ENCODE measurements at regions not wholly inside any gene's neighbourhood (a gene's known extent, or its start where the extent isn't known, plus 50 kb on each side); places are given as distances from the start of the nearest gene placed in this dataset.

DNA sequence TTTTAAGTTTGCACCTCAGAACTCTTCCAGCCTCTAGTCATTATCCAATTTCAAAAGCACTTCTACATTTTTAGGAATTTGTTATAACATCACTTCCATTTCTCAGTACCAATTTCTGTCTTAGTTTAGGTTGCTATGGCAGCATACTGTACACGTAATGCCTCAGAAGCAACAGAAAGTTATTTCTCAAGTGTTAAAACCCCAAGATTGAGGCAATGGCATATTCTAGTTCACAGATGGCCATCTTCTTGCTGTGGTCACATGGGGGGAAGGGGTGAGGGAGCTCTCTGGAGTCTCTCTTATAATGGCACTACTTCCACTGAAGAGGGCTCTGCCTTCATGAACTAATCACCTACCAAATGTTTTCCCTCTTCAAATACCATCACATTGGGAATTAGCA is 220.3 kb upstream of the CTSO start:
- H3K9me3 ChIP-seq = no peaks in the 10 kb centered on the region
- H3K27me3 ChIP-seq = no peaks in the 10 kb centered on the region
- WGBS, 2 donors = 80 to 83% methylated on average over 1 of the region's 1 CpG
- no peaks in the 10 kb centered on the region for H3K4me1 ChIP-seq
- no peak overlapping the region for H3K4me3 ChIP-seq
- no peak for TF ChIP-seq POLR2A (IDR thresholded peaks at IDR 0.05)
- TF ChIP-seq, protein P1, sequence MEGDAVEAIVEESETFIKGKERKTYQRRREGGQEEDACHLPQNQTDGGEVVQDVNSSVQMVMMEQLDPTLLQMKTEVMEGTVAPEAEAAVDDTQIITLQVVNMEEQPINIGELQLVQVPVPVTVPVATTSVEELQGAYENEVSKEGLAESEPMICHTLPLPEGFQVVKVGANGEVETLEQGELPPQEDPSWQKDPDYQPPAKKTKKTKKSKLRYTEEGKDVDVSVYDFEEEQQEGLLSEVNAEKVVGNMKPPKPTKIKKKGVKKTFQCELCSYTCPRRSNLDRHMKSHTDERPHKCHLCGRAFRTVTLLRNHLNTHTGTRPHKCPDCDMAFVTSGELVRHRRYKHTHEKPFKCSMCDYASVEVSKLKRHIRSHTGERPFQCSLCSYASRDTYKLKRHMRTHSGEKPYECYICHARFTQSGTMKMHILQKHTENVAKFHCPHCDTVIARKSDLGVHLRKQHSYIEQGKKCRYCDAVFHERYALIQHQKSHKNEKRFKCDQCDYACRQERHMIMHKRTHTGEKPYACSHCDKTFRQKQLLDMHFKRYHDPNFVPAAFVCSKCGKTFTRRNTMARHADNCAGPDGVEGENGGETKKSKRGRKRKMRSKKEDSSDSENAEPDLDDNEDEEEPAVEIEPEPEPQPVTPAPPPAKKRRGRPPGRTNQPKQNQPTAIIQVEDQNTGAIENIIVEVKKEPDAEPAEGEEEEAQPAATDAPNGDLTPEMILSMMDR (IDR thresholded peaks at IDR 0.05) = no peak
- no peak for DNase-seq
- H3K27ac ChIP-seq = no peak overlapping the region
- intact Hi-C loops (cut with DNase I) = no loop called here
- H3K36me3 ChIP-seq = no peaks in the 10 kb centered on the region

DNA sequence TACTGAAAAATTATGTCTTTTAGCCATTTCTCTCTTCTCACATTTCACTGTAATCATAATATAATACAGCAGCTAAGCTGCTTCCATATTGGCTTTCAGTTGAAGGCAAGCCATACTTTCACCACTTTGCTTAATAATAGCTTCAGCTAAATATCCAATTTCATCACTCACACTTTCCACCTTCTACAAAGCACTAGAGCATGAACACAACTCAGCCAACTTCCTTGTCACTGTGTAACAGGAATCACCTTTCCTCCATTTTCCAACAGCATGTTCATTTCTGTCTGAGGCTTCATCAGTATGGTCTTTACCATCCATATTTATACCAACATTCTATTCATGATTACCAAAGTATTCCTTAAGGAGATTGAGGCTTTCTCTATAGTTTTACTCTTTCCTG is 219.8 kb upstream of the CTSO start:
- no peaks in the 10 kb centered on the region for H3K36me3 ChIP-seq
- H3K27me3 ChIP-seq = no peaks in the 10 kb centered on the region
- no peaks in the 10 kb centered on the region for H3K4me1 ChIP-seq
- H3K4me3 ChIP-seq = no peak overlapping the region
- TF ChIP-seq POLR2A (IDR thresholded peaks at IDR 0.05) = no peak
- TF ChIP-seq, protein P1 (IDR thresholded peaks at IDR 0.05) = no peak
- no peak overlapping the region for H3K27ac ChIP-seq
- no peak for DNase-seq
- intact Hi-C loops (cut with DNase I) = no loop called here
- H3K9me3 ChIP-seq = no peaks in the 10 kb centered on the region

DNA sequence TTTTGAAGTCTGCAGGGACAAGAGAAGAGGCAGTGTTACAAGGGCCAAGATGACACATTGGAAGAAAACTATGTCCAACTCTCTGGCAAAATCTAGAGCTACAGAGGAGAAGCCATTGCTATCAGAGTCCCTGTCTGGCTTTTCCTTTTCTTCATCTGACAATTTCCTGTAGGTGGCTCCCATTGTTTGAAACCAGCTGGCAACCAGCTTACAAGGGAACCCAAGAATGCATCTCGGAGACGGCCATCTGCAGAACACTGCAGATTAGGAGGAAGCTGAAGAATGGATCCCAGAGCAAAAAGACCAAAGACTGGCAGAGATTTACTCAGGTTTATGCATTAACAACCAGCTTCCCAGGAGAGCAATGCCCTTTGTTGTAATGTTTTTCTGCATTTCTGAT is 216.2 kb upstream of the CTSO start:
- TF ChIP-seq, protein P1 (IDR thresholded peaks at IDR 0.05) = no peak
- TF ChIP-seq POLR2A (IDR thresholded peaks at IDR 0.05) = no peak
- no peaks in the 10 kb centered on the region for H3K36me3 ChIP-seq
- 57 to 85% methylated on average over 2 of the region's 2 CpGs for WGBS, 2 donors
- no peaks in the 10 kb centered on the region for H3K27me3 ChIP-seq
- intact Hi-C loops (cut with DNase I) = no loop called here
- no peak for DNase-seq
- H3K4me3 ChIP-seq = no peak overlapping the region
- H3K4me1 ChIP-seq = no peaks in the 10 kb centered on the region
- no peaks in the 10 kb centered on the region for H3K9me3 ChIP-seq
- no peak overlapping the region for H3K27ac ChIP-seq

DNA sequence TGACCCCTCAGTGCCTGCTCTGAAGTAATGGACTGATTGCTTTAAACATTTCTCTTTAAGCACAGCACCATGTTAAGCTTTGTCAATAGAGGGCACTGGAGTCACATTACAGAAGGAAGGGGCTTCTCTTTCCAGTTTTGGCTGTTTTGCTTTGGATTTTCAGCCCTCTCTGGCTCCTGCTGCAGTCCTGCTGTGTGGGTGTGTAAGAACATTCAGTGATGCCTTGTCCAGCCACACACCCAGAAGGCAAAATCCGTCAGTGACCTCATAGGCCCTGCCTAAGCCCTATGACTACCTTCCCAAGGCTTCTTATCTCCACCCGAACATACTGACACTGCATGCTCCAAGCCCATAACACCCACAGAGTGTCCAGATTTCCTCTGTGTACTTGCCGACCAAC is 215.3 kb upstream of the CTSO start:
- H3K4me3 ChIP-seq = no peak overlapping the region
- H3K27ac ChIP-seq = no peak overlapping the region
- TF ChIP-seq, protein P1 (IDR thresholded peaks at IDR 0.05) = peak in 2 of 6 experiments; percentile 8 to 12
- no peak for TF ChIP-seq POLR2A (IDR thresholded peaks at IDR 0.05)
- no peaks in the 10 kb centered on the region for H3K4me1 ChIP-seq
- no peak for DNase-seq
- intact Hi-C loops (cut with DNase I) = no loop called here
- no peaks in the 10 kb centered on the region for H3K27me3 ChIP-seq
- 44 to 52% methylated on average over 3 of the region's 3 CpGs for WGBS, 2 donors
- no peaks in the 10 kb centered on the region for H3K36me3 ChIP-seq
- no peaks in the 10 kb centered on the region for H3K9me3 ChIP-seq

DNA sequence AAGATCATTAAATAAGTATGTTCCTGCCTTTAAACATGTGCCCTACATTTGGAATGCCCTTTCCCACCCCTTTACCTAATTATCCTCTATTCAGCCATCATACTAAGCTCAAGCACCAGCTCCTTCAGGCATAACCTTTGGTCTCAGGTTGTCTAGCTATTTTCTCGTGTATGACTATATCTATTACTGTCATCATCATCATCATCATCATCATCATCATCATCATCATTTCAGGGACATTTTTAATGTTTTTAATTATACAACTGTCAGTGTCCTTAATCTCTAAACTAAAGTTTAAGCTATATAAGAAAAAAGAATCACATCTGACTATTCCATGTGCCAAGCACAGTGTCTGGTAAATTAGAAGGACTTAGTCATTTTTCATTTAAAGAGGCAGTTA is 214.6 kb upstream of the CTSO start:
- H3K9me3 ChIP-seq = no peaks in the 10 kb centered on the region
- 28 to 87% methylated on average over 1 of the region's 1 CpG for WGBS, 2 donors
- intact Hi-C loops (cut with DNase I) = no loop called here

More for the DNA sequence above, 214.6 kb upstream of the CTSO start:
- H3K4me3 ChIP-seq = no peak overlapping the region
- DNase-seq = no peak
- no peaks in the 10 kb centered on the region for H3K4me1 ChIP-seq
- H3K36me3 ChIP-seq = no peaks in the 10 kb centered on the region
- no peaks in the 10 kb centered on the region for H3K27me3 ChIP-seq
- H3K27ac ChIP-seq = no peak overlapping the region
- no peak for TF ChIP-seq POLR2A (IDR thresholded peaks at IDR 0.05)
- TF ChIP-seq, protein P1 (IDR thresholded peaks at IDR 0.05) = no peak

Measured in esophagus squamous epithelium (tissue), 5 donors.